ENCODE measurements at regions not wholly inside any gene's neighbourhood (a gene's known extent, or its start where the extent isn't known, plus 50 kb on each side); places are given as distances from the start of the nearest gene placed in this dataset.

- Histone ChIP-seq H3K9me3 (replicated peaks; ENCODE audit: control insufficient read depth, insufficient read depth, low read length) (peaks cover 9% of the 10 kb centered on the region), H3K4me1 (ENCODE audit: control insufficient read depth, extremely low read depth, insufficient read depth, low read length) (no peaks in the 10 kb centered on the region), H3K27me3 (ENCODE audit: control insufficient read depth in 2 of 2, insufficient read depth in 2 of 2, low read length in 2 of 2) (no peaks in the 10 kb centered on the region), H3K4me2 (ENCODE audit: insufficient read depth, low read length) (no peak overlapping the region), H3K4me3 (replicated peaks in 1 of 3; ENCODE audit: insufficient read depth in 1 of 3, low read depth in 1 of 3, low read length in 3 of 3) (no peak overlapping the region), H3K9ac (replicated peaks; ENCODE audit: extremely low read depth, insufficient read depth, low read length) (no peak overlapping the region), H2AFZ (ENCODE audit: low read depth, low read length) (no peak overlapping the region), H3K79me2 (ENCODE audit: control insufficient read depth, insufficient read depth, low read length) (no peaks in the 10 kb centered on the region), H4K20me1 (replicated peaks; ENCODE audit: control insufficient read depth, extremely low read depth, insufficient read depth, low read length) (no peaks in the 10 kb centered on the region), H3K36me3 (ENCODE audit: control insufficient read depth in 2 of 2, extremely low read depth in 1 of 2, insufficient read depth in 2 of 2, low read length in 2 of 2) (no peaks in the 10 kb centered on the region), H3K27ac (ENCODE audit: insufficient read depth, low read depth, low read length) (no peak overlapping the region), H3K9me1 (replicated peaks; ENCODE audit: control insufficient read depth, extremely low read depth, insufficient read depth, low read length) (no peaks in the 10 kb centered on the region)
- FAIRE-seq (no peak), DNase-seq (ENCODE audit: low read depth, low spot score) (no peak)
- intact Hi-C loops (cut with micrococcal nuclease) (no loop called here), dilution Hi-C loops (cut with MboI; ENCODE audit: extremely low pct_ligation_motif_present, low sequenced_read_pairs) (no loop called here)
- POLR2A ChIA-PET = no interaction called here
- TF ChIP-seq GATA2 (IDR thresholded peaks at IDR 0.05; ENCODE audit: insufficient read depth, insufficient read length, low read depth, low read length) (no peak), CTCF (IDR thresholded peaks at IDR 0.05; ENCODE audit: extremely low read depth in 1 of 2, insufficient read depth in 1 of 2, low read depth in 1 of 2, low read length in 2 of 2) (no peak), POLR2AphosphoS5 (IDR thresholded peaks at IDR 0.05; ENCODE audit: insufficient read depth, low read depth, low read length) (no peak)
- CTCF ChIA-PET = no interaction called here
- BruUV-seq (replicated peaks) = no TSS peak
Measured at GRCh38 chr10:131655101-131655849, 245.5 kb upstream of the PPP2R2D start.

GRCh38 chr10:131656009-131656408, 244.8 kb upstream of the PPP2R2D start:
- dilution Hi-C loops (cut with MboI; ENCODE audit: extremely low pct_ligation_motif_present, low sequenced_read_pairs) = no loop called here
- FAIRE-seq = no peak

More at GRCh38 chr10:131656009-131656408, 244.8 kb upstream of the PPP2R2D start:
- CTCF ChIA-PET = no interaction called here
- H3K79me2 ChIP-seq (ENCODE audit: control insufficient read depth, insufficient read depth, low read length) = no peaks in the 10 kb centered on the region
- no peaks in the 10 kb centered on the region for H3K36me3 ChIP-seq (ENCODE audit: control insufficient read depth in 2 of 2, extremely low read depth in 1 of 2, insufficient read depth in 2 of 2, low read length in 2 of 2)
- POLR2A ChIA-PET = no interaction called here
- H3K4me3 ChIP-seq (replicated peaks in 1 of 3; ENCODE audit: insufficient read depth in 1 of 3, low read depth in 1 of 3, low read length in 3 of 3) = no peak overlapping the region
- H3K27me3 ChIP-seq (ENCODE audit: control insufficient read depth in 2 of 2, insufficient read depth in 2 of 2, low read length in 2 of 2) = no peaks in the 10 kb centered on the region
- no TSS peak for BruUV-seq (replicated peaks)
- no peak overlapping the region for H2AFZ ChIP-seq (ENCODE audit: low read depth, low read length)
- H3K9ac ChIP-seq (replicated peaks; ENCODE audit: extremely low read depth, insufficient read depth, low read length) = no peak overlapping the region
- H4K20me1 ChIP-seq (replicated peaks; ENCODE audit: control insufficient read depth, extremely low read depth, insufficient read depth, low read length) = no peaks in the 10 kb centered on the region
- DNase-seq (ENCODE audit: low read depth, low spot score) = no peak
- intact Hi-C loops (cut with micrococcal nuclease) = no loop called here
- no peak for TF ChIP-seq JUN (IDR thresholded peaks at IDR 0.05; ENCODE audit: borderline replicate concordance, insufficient read depth, insufficient read length, low read depth)
- TF ChIP-seq MYC (IDR thresholded peaks at IDR 0.05; ENCODE audit: low read depth, low read length) = no peak
- no peak for TF ChIP-seq FOS (IDR thresholded peaks at IDR 0.05; ENCODE audit: borderline replicate concordance, insufficient read depth, low read length)
- TF ChIP-seq GATA2 (IDR thresholded peaks at IDR 0.05; ENCODE audit: insufficient read depth, insufficient read length, low read depth, low read length) = no peak
- TF ChIP-seq MAX (IDR thresholded peaks at IDR 0.05; ENCODE audit: insufficient read depth, insufficient read length) = no peak
- TF ChIP-seq POLR2AphosphoS5 (IDR thresholded peaks at IDR 0.05; ENCODE audit: insufficient read depth, low read depth, low read length) = no peak
- no peak for TF ChIP-seq EZH2 (IDR thresholded peaks at IDR 0.05; ENCODE audit: borderline replicate concordance, low read depth, low read length, severe bottlenecking)
- TF ChIP-seq POLR2A (IDR thresholded peaks at IDR 0.05; ENCODE audit: low read depth, low read length) = no peak
- no peak for TF ChIP-seq CTCF (IDR thresholded peaks at IDR 0.05; ENCODE audit: extremely low read depth in 1 of 2, insufficient read depth in 1 of 2, low read depth in 1 of 2, low read length in 2 of 2)
- H3K27ac ChIP-seq (ENCODE audit: insufficient read depth, low read depth, low read length) = no peak overlapping the region
- H3K4me2 ChIP-seq (ENCODE audit: insufficient read depth, low read length) = no peak overlapping the region
- no peaks in the 10 kb centered on the region for H3K4me1 ChIP-seq (ENCODE audit: control insufficient read depth, extremely low read depth, insufficient read depth, low read length)
- H3K9me1 ChIP-seq (replicated peaks; ENCODE audit: control insufficient read depth, extremely low read depth, insufficient read depth, low read length) = no peaks in the 10 kb centered on the region
- peaks cover 8% of the 10 kb centered on the region for H3K9me3 ChIP-seq (replicated peaks; ENCODE audit: control insufficient read depth, insufficient read depth, low read length)
